ENCODE measurements at regions not wholly inside any gene's neighbourhood (a gene's known extent, or its start where the extent isn't known, plus 50 kb on each side); places are given as distances from the start of the nearest gene placed in this dataset.
"Not testable (repeated sequence)": the region's sequence is repeated elsewhere in the genome, so short reads cannot be mapped to it uniquely, and the experiment has no call there.

GRCh38 chr4:123026015-123026414 is 103.6 kb upstream of the NUDT6 start:
- DNase-seq, result not testable (repeated sequence)

DNA sequence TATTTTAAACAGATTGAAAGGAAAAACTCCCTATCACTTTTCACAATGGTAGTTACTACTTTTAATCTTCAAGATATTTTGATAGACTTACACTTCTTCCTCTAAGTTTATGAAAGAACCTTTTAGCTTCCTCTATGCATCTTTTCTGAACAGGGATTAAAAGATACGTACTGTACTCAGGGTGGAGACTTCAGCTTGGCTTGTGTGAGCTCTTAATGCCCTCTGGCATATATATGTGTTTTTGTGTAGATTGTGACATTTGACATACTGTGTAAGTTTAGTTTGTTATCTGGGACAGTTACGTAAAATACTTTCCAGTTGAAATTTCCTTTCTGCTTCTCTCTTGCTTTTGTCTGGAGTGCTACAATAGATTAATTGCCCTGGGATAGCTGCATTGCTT is 109.3 kb upstream of the NUDT6 start:
- no peak for DNase-seq

DNA sequence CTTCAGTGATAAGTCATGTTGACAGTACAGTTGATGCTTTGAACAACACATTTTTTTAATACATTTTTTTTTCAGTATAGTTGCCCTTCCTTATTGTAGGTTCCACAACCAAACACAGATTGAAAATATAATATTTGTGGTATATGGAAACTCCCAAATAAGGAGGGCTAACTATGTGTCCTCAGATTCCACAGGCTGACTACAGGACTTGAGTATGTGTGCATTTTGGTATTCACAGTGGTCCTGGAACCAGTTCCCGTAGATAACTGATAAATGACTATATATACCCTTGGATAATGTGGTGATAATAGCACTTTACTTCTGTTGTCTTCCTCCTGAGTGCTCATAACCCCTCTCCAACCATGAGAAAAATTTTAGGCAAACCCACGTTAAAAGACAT is 111.6 kb upstream of the NUDT6 start:
- no peak for DNase-seq

- DNase-seq, result no peak
These were observed 112.8 kb upstream of the NUDT6 start for GRCh38 chr4:123035239-123035638.

- DNase-seq, result no peak
These were observed 115.4 kb upstream of the NUDT6 start for GRCh38 chr4:123037804-123038203.

DNA sequence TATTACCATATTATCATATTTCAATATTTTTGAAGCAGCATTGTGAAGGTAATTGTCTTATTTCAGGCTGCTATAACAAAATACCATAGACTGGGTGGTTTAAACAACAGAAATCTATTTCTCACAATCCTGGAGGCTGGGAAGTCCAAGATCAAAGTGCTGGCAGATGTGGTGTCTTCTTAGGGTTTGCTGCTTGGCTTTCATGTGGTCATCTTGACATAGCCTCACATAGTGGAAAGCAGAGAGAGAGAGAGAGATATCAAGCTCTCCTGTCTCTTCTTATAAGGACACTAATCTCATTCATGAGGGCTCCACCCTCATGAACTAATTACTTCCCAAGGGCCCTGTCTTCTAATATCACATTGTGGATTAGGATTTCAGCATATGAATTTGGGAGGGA is 119.7 kb upstream of the NUDT6 start:
- DNase-seq, result no peak

DNA sequence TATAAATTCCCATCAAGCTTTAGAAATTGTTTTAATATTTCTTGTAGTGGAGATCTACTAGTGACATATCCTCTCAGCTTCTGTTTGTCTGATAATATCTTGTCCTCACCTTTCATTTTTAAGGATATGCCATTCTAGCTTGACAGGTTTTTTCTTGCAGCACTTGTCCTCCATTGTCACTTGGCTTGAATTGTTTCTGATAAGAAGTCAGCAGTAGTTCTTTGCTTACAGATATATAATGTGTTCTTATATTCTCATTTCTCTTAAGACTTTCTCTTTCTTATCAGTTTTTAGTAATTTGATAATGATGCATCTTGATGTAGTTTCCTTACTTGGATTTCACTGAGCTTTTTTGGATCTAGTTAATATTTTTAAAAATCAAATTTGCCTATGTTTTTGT is 120.6 kb upstream of the NUDT6 start:
- DNase-seq, result no peak

- no peak for DNase-seq
These were observed 121.5 kb upstream of the NUDT6 start for GRCh38 chr4:123043793-123044425.

DNA sequence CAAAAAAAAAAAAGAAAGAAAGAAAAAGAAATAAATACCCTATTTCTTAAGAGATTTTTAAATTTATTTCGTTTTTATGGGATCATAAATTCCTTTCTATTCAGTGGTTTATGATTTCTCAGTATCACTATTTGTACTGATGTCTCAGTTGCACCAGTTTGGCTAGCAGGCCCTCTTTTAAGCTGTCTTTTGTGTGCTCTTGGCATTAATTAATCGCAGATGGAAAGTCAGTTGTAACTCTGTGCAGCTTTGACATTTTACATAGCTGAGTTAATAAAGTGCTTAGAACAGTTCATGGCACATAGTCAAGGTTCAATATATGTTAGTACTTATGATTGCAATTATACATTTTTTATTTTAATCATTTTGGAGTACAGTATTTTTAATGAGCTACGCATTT is 123.7 kb upstream of the NUDT6 start:
- DNase-seq, result no peak

DNA sequence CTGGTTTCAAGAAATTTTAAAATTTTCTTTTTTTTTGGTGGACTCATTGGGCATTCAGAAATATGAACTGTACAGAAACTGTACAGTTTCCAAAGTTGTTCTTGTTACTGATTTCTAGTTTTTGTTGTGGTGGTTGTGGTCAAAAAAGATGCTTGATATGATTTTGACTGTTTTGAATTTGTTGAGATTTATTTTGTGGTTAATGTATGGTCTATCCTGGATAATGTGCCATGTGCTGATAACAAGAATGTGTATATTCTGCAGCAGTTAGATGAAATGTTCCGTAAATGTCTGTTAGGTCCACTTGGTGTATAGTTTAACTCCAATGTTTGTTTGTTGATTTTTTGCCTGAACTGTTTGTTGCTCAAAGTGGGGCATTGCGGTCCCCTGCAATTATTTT is 127.6 kb upstream of the NUDT6 start:
- no peak for DNase-seq

- DNase-seq, result no peak
These were observed 129.6 kb upstream of the NUDT6 start for GRCh38 chr4:123052007-123052406.

DNA sequence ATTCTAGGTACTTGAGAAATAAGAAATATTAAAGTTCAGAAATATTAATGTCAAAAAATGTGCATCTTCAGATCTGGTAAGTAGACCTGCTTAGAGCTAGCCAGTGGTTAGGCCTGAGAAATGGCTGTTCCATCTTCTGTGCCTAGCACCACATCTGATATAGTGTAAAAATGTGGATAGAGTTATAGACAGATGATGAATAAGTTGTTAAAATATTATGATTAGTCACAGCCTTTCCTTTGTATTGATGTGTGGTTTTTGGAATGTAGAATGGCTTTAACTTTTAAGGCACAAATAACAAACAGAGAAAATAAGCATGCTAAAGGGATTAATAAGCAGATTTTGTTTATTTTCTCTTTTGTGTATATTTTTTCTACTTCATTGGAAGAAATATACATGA is 133.5 kb upstream of the NUDT6 start:
- no peak for DNase-seq

- DNase-seq, result no peak
These were observed 137.8 kb upstream of the NUDT6 start for GRCh38 chr4:123060039-123060770.

DNA sequence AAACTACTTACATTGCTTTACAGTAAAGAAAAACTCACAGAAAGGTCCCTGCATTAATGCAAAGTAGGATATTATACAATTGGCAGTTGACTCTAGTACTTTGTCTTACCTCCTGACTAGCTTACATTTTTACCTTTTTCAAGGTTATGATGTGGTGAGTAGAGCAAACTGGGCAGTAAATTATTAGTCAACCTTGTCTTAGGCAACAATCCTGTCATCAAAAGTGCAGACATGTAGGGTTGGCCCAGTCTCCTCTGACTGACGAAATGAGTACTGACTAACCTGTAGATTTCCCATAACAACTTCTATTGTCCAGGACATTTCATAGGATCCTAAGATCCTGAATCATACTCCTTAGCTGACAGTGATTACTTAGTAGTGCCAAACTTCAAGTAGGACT is 142.0 kb upstream of the NUDT6 start:
- no peak for DNase-seq

DNA sequence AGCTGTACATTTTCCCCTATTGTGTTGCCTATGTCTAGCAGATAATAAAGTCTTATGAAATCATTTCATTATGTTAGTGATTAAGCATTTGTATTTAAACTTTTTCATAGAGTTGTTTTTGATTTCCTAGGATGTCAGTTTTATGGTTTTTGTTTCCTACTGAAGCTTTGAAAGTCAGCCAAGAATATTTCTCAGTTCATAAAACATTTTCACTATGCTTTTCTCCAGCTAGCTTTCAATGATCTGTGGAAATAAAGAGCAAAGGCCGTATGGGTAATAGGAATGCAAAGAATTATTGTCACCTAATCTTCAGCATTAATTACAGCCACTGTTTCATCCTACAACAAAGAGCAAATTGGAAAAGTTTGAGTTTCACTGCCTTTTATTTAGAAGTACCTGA is 145.7 kb upstream of the NUDT6 start:
- no peak for DNase-seq

DNA sequence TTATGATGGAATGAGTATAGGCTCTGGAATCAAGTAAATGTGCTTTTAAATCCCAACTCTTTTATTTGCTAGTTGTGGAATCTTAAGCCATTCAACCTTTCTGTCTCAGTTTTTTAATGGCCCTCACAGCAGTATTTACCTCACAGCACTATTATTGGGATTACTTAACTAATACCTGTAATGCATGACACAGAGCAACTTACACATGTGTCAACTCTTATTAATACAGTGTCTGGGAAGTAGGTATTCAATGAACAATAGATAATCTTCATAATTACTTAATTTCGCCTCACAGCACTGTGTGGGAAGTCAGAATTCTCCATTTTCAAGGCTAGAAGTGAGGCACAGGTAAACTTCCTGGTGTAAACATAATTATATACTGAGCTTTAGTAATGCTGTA is 149.7 kb upstream of the NUDT6 start:
- DNase-seq, result no peak

GRCh38 chr4:123073650-123074049 is 151.3 kb upstream of the NUDT6 start:
- DNase-seq, result no peak

DNA sequence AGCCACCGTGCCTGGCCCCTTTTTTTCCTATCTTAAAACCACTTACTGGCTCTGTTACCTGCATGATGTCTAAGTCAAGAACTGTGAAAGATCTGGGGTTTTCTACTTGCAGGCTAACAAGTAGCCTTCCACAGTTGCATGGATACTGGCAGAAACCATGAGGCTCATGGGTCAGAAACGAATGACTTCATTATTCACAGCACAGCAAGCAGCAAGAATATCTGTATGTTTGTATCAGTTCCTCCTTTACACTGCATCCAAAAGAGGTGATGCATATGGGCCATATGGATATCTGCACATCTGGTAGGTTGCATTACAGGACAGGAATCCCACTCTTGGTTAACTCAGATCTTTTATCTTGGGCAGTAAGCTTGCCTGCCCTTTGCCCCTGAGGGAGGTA is 154.9 kb upstream of the NUDT6 start:
- DNase-seq, result no peak

GRCh38 chr4:123081971-123082370 is 159.6 kb upstream of the NUDT6 start:
- no peak for DNase-seq

- DNase-seq, result no peak
These were observed 161.2 kb upstream of the NUDT6 start for GRCh38 chr4:123083646-123084045.

- no peak for DNase-seq
These were observed 166.1 kb upstream of the NUDT6 start for GRCh38 chr4:123088501-123088900.

GRCh38 chr4:123090886-123091285 is 168.5 kb upstream of the NUDT6 start:
- no peak for DNase-seq

DNA sequence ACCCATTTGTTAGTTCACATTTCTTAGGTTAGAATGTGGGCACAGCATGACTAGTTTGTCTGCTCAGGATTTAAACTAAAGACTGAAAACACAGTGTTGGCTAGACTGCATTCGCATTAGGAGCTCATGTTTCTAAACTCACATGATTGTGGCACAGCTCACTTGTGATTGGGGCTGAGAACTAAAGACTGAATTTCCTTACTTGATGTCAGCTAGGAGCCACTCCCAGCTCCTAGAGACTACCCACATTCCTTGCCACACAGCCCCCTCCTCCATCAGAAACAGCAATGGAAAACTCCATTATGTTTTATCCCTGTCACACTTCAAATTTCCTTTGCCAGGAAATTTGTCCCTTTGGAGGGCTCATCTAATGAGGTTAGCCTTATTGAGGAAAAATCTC is 170.2 kb upstream of the NUDT6 start:
- DNase-seq, result no peak

GRCh38 chr4:123093236-123093635 is 170.8 kb upstream of the NUDT6 start:
- no peak for DNase-seq

GRCh38 chr4:123096038-123096437 is 173.6 kb upstream of the NUDT6 start:
- no peak for DNase-seq

Data from right kidney (tissue), 1 donor.